ENCODE measurements at regions not wholly inside any gene's neighbourhood (a gene's known extent, or its start where the extent isn't known, plus 50 kb on each side); places are given as distances from the start of the nearest gene placed in this dataset.

- H3K27me3 ChIP-seq (ENCODE audit: control insufficient read depth in 2 of 2, insufficient read depth in 2 of 2, low read length in 2 of 2): no peaks in the 10 kb centered on the region
- DNase-seq (ENCODE audit: extremely low read depth in 1 of 4, low spot score in 3 of 4) (no peak), FAIRE-seq (no peak), ATAC-seq (no peak)
- intact Hi-C loops (cut with micrococcal nuclease): no loop called here
- in situ Hi-C loops (cut with MboI): no loop called here
- H3K4me1 ChIP-seq (replicated peaks in 1 of 2; ENCODE audit: control insufficient read depth in 2 of 2, insufficient read depth in 2 of 2, low read length in 2 of 2): no peaks in the 10 kb centered on the region
- H2AFZ ChIP-seq (ENCODE audit: low read depth, low read length): no peak overlapping the region
- no TSS peak for BruUV-seq (replicated peaks)
- CTCF ChIA-PET (ENCODE audit: low intra/inter-chr PET ratio): no interaction called here
- H3K4me2 ChIP-seq (ENCODE audit: insufficient read depth, low read length): no peak overlapping the region
- no peaks in the 10 kb centered on the region for H3K9me3 ChIP-seq (replicated peaks; ENCODE audit: control insufficient read depth, insufficient read depth, low read depth, low read length)
- H3K4me3 ChIP-seq: no peak overlapping the region
- H3K27ac ChIP-seq (ENCODE audit: extremely low read depth, low read depth, low read length): no peak overlapping the region
- no peaks in the 10 kb centered on the region for H4K20me1 ChIP-seq (replicated peaks; ENCODE audit: control insufficient read depth, insufficient read depth, low read length)
- no peaks in the 10 kb centered on the region for H3K9me1 ChIP-seq (ENCODE audit: control insufficient read depth, insufficient read depth, low read length)
- H3K36me3 ChIP-seq (ENCODE audit: control insufficient read depth, insufficient read depth, low read length): no peaks in the 10 kb centered on the region
- POLR2A ChIA-PET: interaction anchor here (0.6 kb wide), 3 partner anchors 12 to 20 kb away, joined by 3 to 5 read pairs (median 3); no protein-coding TSS in a partner anchor
- no peak overlapping the region for H3K9ac ChIP-seq (ENCODE audit: insufficient read depth in 1 of 2, low read depth in 2 of 2, low read length in 2 of 2)
- no peak for TF ChIP-seq THRA (IDR thresholded peaks at IDR 0.05)
- TF ChIP-seq ZNF431 (CRISPR knock-in tag; IDR thresholded peaks at IDR 0.05): no peak
- no peak for TF ChIP-seq MEF2A (IDR thresholded peaks at IDR 0.05; ENCODE audit: control insufficient read depth, low read depth, low read length)
- no peak for TF ChIP-seq CTCF (IDR thresholded peaks at IDR 0.05 in 2 of 3, conservative IDR thresholded peaks at IDR 0.05 in 1 of 3; ENCODE audit: insufficient read depth in 2 of 3, low read depth in 1 of 3, low read length in 3 of 3)
- no peak for TF ChIP-seq FOXK2 (conservative IDR thresholded peaks at IDR 0.05 in 1 of 2, IDR thresholded peaks at IDR 0.05 in 1 of 2; ENCODE audit: low read depth in 2 of 2)
- H3K79me2 ChIP-seq (ENCODE audit: control insufficient read depth, insufficient read depth, low read length): no peaks in the 10 kb centered on the region
- 3% methylated on average over 11 of the region's 12 CpGs for WGBS (ENCODE audit: insufficient coverage, low coverage, missing lambda C conversion rate)
Measured at GRCh38 chr12:65522956-65523860, 244.7 kb downstream of the MSRB3 start.
